GM19463 (cell line): ENCODE measurements at regions not wholly inside any gene's neighbourhood (a gene's known extent, or its start where the extent isn't known, plus 50 kb on each side); places are given as distances from the start of the nearest gene placed in this dataset.

ENCODE experiments used
- ATAC-seq: cut with Tn5 transposase; IDR thresholded peaks from one replicate; pipeline ENCODE4 v1.9.1; 2021; ENCODE audit warnings: mild to moderate bottlenecking, moderate library complexity; ENCODE audit not compliant: unreplicated experiment

DNA sequence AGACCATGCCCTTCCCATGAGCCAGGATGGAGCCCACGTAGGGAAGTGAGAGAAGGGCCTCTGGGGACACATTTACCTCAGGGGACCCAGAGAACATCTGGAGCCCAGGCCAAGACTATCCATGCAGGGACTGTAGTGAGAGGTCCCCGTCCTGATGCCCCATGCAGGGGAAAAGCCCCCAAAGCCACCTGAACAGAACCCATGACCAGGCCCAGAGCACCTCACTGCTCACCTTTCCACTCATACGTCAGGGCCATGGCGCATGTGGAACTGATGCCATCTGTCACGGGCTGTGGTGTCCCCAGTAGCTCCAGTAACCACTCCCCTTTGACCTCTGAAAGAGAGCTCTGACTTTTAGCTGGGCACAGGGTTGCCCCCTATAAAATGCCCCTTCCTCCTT is 106.5 kb upstream of the TEX51 start:
- ATAC-seq, result no peak

DNA sequence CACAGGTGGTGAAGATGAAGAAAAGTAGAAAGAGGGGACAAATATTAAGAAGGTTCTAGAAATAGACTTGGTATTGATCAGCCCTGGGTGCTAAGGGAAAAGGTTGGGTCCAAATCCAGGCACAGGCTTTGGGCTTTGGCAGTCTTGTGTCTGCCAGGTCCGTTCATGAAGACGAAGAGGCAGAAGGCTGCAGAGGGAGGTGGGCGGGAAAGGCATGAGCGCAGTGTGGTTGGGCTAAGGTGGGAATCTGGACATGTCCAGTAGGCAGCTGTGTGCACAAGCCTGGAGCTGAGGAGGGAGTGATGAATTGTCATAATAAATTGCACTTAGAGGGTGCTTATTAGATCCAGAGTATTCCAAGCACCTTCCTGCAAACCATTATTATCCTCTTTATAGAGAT is 105.7 kb upstream of the TEX51 start:
- ATAC-seq, result no peak

DNA sequence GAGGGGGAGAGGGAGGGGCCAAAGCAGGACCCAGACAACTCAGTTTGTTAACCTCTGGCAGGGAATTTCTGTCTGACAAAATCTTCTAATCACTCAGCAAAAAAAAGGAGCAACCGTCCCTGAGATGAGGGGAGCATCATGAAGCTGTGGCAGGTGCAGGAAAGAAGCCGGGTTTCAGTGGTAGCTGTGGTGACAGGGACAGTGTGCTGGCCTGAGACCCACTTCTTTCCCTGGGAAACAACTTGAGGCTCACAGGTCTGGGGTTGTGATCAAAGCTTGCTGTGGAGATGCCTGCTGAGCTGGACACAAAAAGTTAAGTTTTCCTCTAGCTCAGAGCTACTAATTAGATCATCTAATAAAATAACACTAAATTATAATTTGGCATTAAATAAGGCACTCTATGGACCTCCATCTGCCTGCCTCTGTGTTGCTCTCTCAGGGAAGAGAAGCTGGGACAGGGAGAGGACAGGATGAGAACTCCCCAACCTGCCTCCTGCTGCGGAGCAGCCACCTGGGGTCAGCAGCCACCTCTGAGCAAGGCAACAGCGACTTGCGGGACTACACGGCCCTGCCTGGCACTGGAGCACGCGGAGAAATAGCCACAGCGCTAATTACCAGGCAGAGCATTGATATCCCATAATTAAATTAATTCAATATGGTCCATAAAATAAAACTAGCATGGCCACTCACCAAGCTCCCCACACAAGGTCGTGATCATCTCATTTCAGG is 104.6 kb upstream of the TEX51 start:
- ATAC-seq, result no peak

DNA sequence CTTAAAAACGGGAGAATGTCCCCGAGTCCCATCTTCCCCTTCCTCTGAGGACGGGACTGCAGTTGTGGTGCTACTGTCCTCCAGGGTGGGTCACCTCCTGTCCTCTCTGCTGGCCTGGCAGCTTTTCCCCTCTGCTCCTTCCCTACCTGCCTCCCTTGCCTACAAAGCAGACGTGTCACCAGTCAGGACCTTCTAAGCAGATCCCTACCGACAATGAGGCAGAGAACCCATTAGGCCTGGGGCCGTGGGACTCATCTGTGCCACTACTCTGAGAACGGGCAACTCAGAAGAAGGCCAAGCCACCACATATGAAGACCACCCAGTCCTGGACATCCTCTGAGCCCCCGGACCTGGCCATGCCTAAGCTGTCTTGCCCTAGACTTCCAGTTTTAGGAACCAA is 103.0 kb upstream of the TEX51 start:
- no peak for ATAC-seq

DNA sequence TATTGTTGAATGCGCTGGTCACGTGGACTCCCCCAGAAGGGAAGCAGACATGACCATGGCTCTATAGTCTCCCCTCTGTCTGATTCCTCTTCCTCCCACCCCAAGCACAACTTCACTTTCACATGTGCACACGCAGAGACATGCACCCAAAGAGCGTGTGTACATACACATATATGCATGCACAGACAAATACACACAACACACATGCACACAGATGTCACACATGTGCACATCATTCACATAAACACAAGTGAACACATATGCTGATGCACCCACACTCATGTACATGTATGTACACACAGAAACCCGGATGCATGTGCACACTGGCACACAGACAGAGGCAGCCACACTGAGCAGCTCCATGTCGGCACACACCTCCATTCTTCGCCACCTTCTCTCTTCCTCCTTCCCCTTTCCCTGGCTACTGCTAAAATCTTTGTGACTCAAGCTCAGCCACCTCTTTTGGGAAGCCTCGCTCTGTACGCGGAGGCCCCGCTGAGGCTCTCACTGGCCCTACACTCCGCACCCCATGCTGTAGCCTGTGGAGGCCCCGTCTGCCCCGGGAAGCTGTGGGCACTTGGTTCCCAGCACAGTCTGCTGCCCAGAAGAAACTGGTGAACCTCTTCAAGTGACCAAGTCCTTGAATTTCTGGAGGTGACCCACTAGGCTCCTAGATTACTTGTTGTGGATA is 101.6 kb upstream of the TEX51 start:
- ATAC-seq, result no peak

DNA sequence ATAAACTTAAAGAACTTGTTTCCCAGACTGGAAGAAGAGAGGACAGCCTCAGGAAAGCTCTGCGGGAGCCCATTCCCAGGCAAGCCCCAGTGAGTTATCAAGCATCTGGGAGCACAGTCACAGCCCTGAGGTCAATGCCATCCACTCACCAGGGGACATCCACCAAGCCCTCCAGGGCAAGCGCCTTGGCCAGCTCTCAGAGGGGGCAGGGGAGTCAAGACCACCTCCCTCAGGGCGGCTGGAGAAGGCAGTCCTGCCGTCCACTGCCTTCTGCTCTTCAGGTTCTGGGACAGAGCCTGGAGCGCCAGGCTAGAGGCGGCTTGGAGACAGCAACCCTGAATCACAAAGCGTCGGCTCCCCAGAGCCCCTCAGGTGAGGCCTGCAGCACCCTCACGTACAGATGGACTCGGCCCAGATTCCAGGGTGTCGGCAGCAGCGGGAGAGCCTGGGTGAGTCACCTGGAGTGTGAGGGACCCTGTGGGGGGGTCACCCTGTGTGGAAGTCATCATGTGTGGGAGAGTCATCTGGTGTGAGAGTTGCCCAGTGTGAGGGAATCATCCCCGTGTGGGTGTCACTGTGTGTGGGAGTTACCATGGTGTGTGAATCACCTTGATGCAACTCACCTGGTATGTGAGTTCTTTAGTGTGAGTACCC is 100.9 kb upstream of the TEX51 start:
- ATAC-seq, result no peak

DNA sequence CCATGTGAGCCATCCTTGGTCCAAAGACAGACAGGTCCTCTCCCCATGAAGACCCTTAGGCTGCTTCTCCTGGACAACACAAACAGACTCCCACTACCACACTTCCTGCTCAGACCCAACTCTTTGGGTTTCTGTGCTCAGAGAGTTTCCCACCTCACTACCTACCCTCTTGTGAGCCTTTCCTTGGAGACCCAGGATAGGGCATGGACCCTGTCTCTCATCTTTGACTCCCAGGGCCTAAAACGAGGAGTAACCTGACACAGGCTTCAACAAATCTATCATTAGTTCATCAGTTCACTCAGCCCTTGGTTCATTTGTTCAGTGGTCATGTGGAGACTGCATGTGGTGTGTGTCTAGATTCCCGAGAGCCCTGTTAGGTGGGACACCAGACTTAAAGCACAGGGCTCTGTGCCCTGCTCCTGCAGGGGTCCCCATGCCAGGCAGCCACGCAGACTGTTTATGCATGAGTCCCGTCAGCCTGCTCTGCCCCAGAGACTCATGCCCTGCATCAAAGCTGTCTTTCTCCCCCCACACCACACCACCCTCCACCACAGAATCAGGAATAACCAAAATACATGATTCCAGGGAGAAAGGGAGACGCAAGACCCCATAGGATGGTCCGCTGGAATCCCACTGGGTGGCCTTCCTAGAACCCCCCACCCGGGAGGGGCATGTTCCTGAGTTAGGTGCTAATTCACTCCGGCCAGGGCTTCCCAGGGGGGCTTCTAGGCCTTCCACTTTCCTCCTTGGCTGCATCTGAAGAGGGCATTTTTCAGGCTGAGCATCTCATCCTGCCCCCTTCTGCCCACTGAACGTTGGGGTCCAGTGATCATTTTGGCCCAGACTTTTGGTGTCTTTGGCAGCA is 100.2 kb upstream of the TEX51 start:
- no peak for ATAC-seq

DNA sequence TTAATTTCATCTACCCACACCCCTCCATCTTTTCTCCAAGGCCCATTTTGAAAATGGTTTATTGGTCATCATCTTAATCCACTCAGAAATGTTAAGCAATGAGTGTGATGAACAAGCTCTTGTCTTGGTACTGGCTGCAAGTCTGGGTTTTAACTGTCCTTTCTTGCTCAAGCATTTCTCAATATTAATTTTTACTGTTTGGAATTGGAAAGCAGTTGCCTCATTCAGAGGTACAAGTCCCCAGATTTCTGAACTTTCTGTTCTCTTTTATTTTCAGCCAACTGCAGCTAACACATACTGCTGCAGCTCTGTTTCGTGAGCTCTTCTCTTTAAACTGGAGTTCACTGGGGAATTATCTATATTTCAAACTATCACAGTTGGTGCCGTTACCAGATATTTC is 99.4 kb upstream of the TEX51 start:
- ATAC-seq, result no peak

DNA sequence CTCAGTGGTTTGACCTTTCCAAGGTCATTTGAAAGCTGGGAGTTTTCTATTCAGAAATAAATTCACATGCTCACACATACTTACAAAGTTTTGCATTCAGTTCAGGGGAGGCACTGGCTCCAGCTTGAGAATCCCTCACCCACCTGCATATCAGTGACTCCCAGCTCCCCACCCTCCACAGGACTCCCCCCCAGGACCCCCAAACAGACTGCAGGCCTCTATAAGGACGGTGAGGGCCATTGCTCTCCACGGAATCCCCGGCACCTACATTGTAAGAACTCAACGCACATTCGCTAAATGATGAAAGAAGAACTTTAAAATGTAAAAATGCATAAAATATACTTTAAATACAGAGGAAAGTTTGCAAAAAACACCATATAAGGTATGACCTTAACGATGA is 97.2 kb upstream of the TEX51 start:
- no peak for ATAC-seq

DNA sequence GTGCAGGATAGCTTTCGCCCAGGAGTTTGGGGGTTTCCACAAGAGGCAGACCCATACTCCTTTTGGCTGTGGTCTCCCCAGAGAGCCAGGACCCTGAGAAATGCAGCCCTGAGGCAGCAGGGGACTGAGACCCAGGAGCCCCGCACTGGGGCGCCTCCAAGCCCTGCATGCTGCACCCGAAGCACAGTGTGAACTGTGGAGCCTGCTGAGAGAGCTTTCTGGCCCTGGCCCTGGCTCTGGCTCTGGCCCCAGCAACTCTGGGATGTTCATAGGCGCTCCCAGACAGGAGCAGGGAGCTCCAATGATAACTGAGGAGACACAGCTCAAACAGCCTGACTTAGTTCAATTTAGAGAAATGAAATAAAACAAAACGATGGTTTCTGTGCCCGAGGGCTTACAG is 96.4 kb upstream of the TEX51 start:
- no peak for ATAC-seq

DNA sequence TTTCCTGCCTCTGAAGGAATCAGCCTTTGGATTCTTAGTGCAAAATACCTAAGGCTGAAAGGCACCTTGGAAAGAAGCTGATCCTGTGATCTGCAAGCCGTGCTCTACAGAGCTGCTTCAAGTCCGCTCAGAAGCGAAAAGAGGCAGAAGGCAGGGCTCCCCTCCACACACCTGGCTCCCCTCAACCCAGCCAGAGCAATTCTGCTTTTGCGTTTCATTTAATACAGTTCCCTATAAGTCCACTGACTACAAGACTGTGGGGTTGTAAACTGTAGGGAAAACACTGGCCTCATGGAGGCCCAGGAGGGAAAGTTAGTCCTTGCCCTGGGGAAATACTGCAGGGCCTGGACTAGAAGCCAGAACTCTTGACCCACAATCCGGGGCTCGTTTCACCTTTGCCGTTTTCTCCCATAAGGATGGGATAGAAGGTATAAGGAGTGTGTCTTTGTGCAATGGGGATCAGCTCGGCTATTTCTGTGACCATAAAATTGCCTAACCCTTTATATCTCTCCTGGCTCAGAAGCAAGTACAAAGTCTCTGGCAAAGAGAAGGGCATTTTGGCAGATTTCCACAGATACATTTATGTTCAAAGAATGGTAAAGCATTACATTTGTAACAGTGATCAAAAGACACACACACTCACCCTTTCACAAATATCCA is 95.8 kb upstream of the TEX51 start:
- ATAC-seq, result no peak

DNA sequence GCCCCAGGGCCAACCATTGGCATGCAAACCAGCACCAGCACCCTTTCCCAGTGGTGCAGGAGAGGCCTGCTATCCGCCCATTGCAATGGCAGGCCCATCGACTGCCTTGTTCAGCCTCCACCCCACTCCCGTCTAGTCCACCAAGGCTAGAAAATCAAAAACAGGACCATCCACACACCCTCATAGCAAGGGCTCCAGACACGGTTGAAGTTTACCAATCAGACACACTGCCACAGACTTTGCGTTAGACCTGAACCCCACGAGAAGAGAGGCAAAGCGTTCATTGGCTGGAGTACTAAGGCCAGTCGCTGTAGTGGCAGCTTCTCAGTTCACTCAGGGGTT is 95.3 kb upstream of the TEX51 start:
- ATAC-seq, result no peak

DNA sequence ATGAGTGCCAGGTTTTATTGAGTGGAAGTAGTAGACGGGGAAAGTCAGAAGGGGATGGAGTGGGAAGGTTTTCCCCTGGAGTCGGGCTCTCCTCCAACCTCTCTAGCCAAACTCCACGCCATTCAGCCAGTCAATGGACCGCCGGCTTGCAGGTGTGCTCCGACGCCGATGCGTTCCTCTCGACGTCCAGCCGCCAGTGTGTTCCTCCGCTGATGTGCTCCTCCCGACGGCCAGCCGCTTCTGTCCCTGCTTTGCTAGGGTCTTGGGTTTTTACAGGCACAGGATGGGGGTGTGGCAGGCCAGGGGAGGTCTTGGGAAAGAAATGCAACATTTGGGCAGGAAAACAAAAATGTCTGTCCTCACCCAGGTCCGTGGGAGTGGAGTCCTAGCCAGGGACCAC is 94.3 kb upstream of the TEX51 start:
- no peak for ATAC-seq

DNA sequence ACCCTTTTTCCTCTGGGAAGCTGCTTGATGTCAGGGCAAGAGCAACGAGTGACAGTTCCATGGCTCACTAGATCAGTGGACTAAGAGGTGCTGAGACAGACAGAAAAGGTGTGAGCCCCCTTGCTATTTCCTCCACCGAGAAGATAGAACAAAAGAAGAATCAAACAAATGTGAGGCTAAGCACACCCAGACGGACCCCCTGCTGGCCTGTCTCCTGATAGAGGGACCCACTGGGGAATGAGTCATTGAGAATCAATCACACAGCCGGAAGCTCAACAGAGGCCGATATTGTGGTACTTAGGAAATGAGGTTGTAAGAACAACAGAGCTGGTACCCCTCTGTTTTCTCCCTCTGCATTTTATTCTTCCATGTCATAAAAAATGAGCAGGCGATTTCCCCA is 89.8 kb upstream of the TEX51 start:
- no peak for ATAC-seq

DNA sequence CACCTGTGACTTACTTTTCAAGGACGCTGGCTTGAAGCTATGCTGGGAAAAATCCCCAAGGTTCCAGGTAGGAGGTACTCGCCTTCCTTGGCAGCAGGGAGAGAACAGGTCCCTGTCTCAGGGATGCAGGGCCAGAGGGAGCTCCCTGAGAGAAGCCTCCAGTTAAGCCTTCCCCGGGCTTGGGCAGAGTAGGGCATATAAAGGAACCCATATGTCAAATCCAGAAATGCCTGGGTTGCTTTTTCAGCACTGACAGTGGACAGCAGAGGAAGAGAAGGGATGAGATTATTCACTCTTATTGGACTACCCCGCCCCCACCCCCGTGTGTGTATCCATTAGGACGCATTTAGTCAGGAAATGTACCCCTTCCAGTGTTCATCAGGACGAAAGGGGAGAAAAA is 89.3 kb upstream of the TEX51 start:
- ATAC-seq, result no peak

DNA sequence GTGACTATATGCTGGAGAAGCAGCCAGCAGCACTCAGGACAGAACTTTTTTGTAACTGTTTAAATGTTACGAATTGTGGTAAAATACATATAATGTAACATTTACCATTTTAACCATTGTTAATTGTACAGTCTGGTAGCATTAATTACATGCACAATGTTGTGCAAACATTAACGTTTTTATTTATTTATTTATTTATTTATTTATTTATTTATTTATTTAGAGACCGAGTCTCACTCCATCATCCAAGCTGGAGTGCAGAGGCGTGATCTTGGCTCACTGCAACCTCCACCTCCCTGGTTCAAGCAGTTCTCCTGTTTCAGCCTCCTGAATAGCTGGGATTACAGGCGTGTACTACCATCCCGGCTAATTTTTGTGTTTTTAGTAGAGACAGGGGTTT is 88.7 kb upstream of the TEX51 start:
- ATAC-seq, result no peak

DNA sequence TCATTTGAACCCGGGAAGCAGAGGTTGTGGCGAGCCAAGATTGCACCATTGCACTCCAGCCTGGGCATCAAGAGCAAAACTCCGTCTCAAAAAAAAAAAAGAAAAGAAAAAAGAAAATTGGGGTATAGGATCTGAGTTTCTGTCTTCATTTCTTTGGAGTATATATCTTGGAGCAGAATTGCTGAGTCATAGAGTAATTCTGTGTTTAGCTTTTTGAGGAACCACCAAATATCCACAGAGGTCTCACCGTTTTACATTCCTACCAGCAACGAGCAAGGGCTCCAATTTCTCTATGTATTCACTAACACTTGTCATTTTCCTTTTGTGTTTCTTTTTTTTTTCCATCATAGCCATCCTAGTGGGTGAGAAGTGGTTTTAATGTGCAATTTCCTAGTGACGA is 87.6 kb upstream of the TEX51 start:
- ATAC-seq, result no peak

DNA sequence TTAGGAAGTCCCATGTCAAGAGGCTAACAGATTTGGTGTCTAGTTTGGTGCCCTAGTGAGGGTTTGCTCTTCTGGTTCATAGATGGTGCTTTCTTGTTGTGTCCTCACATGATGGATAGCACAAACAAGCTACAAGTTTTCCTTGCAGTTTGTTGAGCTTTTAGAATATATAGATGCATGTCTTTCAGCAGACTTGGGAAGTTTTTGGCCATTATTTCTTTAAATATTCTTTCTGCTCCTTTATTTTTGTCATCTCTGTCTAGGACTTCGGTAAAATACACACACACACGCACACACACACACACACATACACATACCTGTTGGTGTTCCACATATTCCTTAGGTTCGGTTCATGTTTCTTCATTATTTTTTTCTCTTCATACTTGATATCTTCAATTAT is 81.5 kb upstream of the TEX51 start:
- no peak for ATAC-seq

DNA sequence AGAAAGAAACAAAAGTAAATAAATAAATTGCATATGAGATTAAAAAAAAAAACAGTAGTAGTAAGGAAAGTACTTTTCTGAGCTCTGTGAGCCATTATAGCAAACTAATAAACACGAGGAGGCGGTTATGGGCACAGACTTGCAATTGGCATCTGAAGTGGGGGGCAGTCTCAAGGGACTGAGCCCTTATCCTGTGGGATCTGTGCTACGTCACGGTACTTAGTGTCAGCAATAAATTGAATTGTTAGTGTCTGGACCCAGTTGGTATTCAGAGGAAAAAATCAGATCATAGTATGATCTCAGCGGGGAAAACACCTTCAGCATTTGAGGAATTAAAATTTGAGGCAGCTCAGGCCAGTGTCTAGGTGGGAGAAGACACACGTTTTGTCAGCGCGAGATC is 76.6 kb upstream of the TEX51 start:
- no peak for ATAC-seq

DNA sequence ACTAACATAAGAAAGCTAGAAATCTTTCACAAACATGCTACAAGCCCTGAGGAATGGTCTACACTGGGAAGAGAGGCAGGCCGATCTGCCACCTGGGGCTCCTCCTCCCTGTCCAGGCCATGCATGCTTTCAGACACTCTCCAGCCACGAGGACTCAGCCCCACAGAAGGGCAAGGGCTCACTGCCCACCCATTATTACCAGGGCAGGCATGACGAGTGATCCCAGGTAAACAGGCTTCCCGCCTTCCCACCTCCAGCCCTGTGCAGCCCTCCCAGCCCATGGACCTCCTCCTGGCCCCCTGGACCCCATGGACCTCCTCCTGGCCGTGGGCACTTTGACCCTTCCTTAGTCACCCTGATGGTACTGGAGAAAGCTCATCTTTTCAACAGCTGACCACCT is 75.8 kb upstream of the TEX51 start:
- ATAC-seq, result no peak

DNA sequence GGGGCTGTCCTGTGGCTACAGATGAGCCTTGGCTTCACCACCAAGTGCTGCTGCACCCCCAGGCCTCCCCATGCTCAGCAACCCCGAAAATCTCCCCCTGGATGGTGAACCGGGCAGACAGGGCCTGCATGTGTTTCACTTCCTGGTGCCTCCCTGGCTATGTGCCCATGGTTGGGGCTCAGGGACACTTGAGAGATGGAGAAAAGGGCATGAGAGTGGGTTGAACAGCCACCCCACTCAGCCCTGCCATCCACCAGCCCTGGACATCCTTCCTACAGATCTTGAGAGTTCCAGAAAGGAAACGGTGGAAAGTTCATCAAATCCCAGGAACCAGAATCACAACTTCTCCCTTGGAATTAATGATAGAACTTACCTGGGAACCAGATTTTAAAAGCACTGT is 74.7 kb upstream of the TEX51 start:
- ATAC-seq, result no peak
